Neutrophil (primary cell): ENCODE measurements at regions not wholly inside any gene's neighbourhood (a gene's known extent, or its start where the extent isn't known, plus 50 kb on each side); places are given as distances from the start of the nearest gene placed in this dataset.

Source experiments
- H3K27ac ChIP-seq: fragments of 200-600 bp; sonication (generic); 2 replicates; pipeline ENCODE4 v1.5.1; 2016; ENCODE audit warnings: mild to moderate bottlenecking, moderate library complexity
- H3K27me3 ChIP-seq: fragments of 200-600 bp; sonication (generic); 2 replicates; pipeline ENCODE4 v1.6.0; 2016; ENCODE audit warnings: mild to moderate bottlenecking
- H3K36me3 ChIP-seq: fragments of 200-600 bp; sonication (generic); 2 replicates; pipeline ENCODE4 v1.5.1; 2017
- H3K4me1 ChIP-seq, 2 experiments: fragments of 200-600 bp in 1 of 2; sonication (generic) in 1 of 2; 1 replicate in 1 of 2; 2 replicates in 1 of 2; pipeline versions ENCODE4 v1.5.1 to v1.6.1; 2013 to 2016; ENCODE audit warnings: low read depth in 1 of 2, low read length in 1 of 2, mild to moderate bottlenecking in 1 of 2, moderate library complexity in 1 of 2; ENCODE audit not compliant: control insufficient read depth in 1 of 2, insufficient read depth in 1 of 2
- H3K4me3 ChIP-seq, 2 experiments: fragments of 200-600 bp in 1 of 2; sonication (generic) in 1 of 2; 1 replicate in 1 of 2; 2 replicates in 1 of 2; pipeline ENCODE4 v1.5.1; 2013 to 2016; ENCODE audit warnings: low read depth in 1 of 2, low read length in 1 of 2, mild to moderate bottlenecking in 1 of 2, moderate library complexity in 1 of 2
- H3K9me3 ChIP-seq: fragments of 200-600 bp; sonication (generic); 2 replicates; pipeline ENCODE4 v1.5.1; 2016
- CTCF ChIP-seq: fragments of 200-600 bp; sonication (generic); IDR thresholded peaks from 2 replicates; pipeline ENCODE4 v1.5.1; 2016; ENCODE audit warnings: antibody characterized with exemption

GRCh38 chr10:78436706-78437406, 403.2 kb downstream of the RPS24 start:
- no peaks in the 10 kb centered on the region for H3K4me1 ChIP-seq
- no peak overlapping the region for H3K4me3 ChIP-seq
- H3K36me3 ChIP-seq = no peaks in the 10 kb centered on the region
- no peak overlapping the region for H3K27ac ChIP-seq
- TF ChIP-seq CTCF = no peak
- no peaks in the 10 kb centered on the region for H3K9me3 ChIP-seq
- peaks cover 6% of the 10 kb centered on the region for H3K27me3 ChIP-seq

- H3K4me1 ChIP-seq = no peaks in the 10 kb centered on the region
- H3K36me3 ChIP-seq = no peaks in the 10 kb centered on the region
- no peak for TF ChIP-seq CTCF
- H3K4me3 ChIP-seq = no peak overlapping the region
- H3K27ac ChIP-seq = no peak overlapping the region
- H3K27me3 ChIP-seq = peaks cover 6% of the 10 kb centered on the region
- no peaks in the 10 kb centered on the region for H3K9me3 ChIP-seq
These were observed 403.7 kb downstream of the RPS24 start for GRCh38 chr10:78437407-78437768.

- Histone ChIP-seq H3K9me3 (no peaks in the 10 kb centered on the region), H3K4me1 (no peaks in the 10 kb centered on the region), H3K36me3 (no peaks in the 10 kb centered on the region), H3K4me3 (no peak overlapping the region), H3K27me3 (peaks cover 6% of the 10 kb centered on the region), H3K27ac (no peak overlapping the region)
- no peak for TF ChIP-seq CTCF
These were observed 404.6 kb downstream of the RPS24 start for GRCh38 chr10:78437998-78438906.

GRCh38 chr10:78438907-78439809, 405.5 kb downstream of the RPS24 start:
- Histone ChIP-seq H3K4me1 (no peaks in the 10 kb centered on the region), H3K36me3 (no peaks in the 10 kb centered on the region), H3K9me3 (no peaks in the 10 kb centered on the region), H3K27ac (no peak overlapping the region), H3K27me3 (peaks cover 6% of the 10 kb centered on the region), H3K4me3 (no peak overlapping the region)
- TF ChIP-seq CTCF = no peak

GRCh38 chr10:78441010-78441409, 407.3 kb downstream of the RPS24 start:
- H3K27me3 ChIP-seq = peaks cover 6% of the 10 kb centered on the region
- no peak overlapping the region for H3K27ac ChIP-seq
- TF ChIP-seq CTCF = no peak
- H3K4me3 ChIP-seq = no peak overlapping the region
- H3K9me3 ChIP-seq = no peaks in the 10 kb centered on the region
- no peaks in the 10 kb centered on the region for H3K4me1 ChIP-seq
- no peaks in the 10 kb centered on the region for H3K36me3 ChIP-seq
